H9 (cell line): ENCODE measurements at regions not wholly inside any gene's neighbourhood (a gene's known extent, or its start where the extent isn't known, plus 50 kb on each side); places are given as distances from the start of the nearest gene placed in this dataset.
A peak's percentile ranks its signal among the peaks of the same experiment; 100 is the strongest.

Experiments used
- DNase-seq: peaks from one replicate; pipeline ENCODE4 v3.0.0-alpha.2; 2017
- H2AFZ ChIP-seq: one replicate; pipeline ENCODE4 v1.6.1; 2013; ENCODE audit warnings: mild to moderate bottlenecking, low read length, control low read depth, moderate library complexity
- H2AK5ac ChIP-seq: 2 replicates; pipeline ENCODE4 v1.6.1; 2013; ENCODE audit warnings: low read length, control low read depth, mixed read lengths; ENCODE audit not compliant: insufficient read length
- H2BK120ac ChIP-seq: one replicate; pipeline ENCODE4 v1.6.1; 2013; ENCODE audit warnings: low read depth, mild to moderate bottlenecking, low read length, control low read depth, inconsistent platforms; ENCODE audit not compliant: poor library complexity, severe bottlenecking
- H2BK12ac ChIP-seq: 2 replicates; pipeline ENCODE4 v1.6.1; 2013; ENCODE audit warnings: low read length, control low read depth, mixed read lengths, low read depth; ENCODE audit not compliant: insufficient read length
- H2BK15ac ChIP-seq: 2 replicates; pipeline ENCODE4 v1.6.1; 2013; ENCODE audit warnings: low read depth, low read length, control low read depth
- H2BK20ac ChIP-seq: one replicate; pipeline ENCODE4 v1.6.1; 2013; ENCODE audit warnings: low read depth, mild to moderate bottlenecking, low read length, control low read depth, inconsistent platforms; ENCODE audit not compliant: poor library complexity, severe bottlenecking
- H2BK5ac ChIP-seq: 2 replicates; pipeline ENCODE4 v1.6.1; 2013; ENCODE audit warnings: low read length, control low read depth, mixed read lengths; ENCODE audit not compliant: insufficient read length
- H3K14ac ChIP-seq: 2 replicates; pipeline ENCODE4 v1.6.1; 2013; ENCODE audit warnings: low read length, control low read depth; ENCODE audit not compliant: insufficient read depth
- H3K18ac ChIP-seq: 2 replicates; pipeline ENCODE4 v1.6.1; 2013; ENCODE audit warnings: low read depth, mild to moderate bottlenecking, mixed read lengths, low read length, control low read depth; ENCODE audit not compliant: insufficient read length
- H3K23ac ChIP-seq: 2 replicates; pipeline ENCODE4 v1.6.1; 2013; ENCODE audit warnings: low read length, control low read depth, mixed read lengths, low read depth; ENCODE audit not compliant: insufficient read length
- H3K23me2 ChIP-seq: 2 replicates; pipeline ENCODE4 v1.6.1; 2013; ENCODE audit warnings: low read depth, mild to moderate bottlenecking, mixed read lengths, low read length, control low read depth; ENCODE audit not compliant: insufficient read length, poor library complexity, severe bottlenecking
- H3K27ac ChIP-seq: 2 replicates; pipeline ENCODE4 v1.5.1; 2013; ENCODE audit warnings: low read length, control low read depth, mixed read lengths, low read depth; ENCODE audit not compliant: insufficient read length
- H3K27me3 ChIP-seq: 2 replicates; pipeline ENCODE4 v1.6.1; 2013; ENCODE audit warnings: low read length, control low read depth, inconsistent platforms; ENCODE audit not compliant: insufficient read depth
- H3K4ac ChIP-seq: 2 replicates; pipeline ENCODE4 v1.6.1; 2013; ENCODE audit warnings: low read depth, mild to moderate bottlenecking, control low read depth, inconsistent platforms, low read length, moderate library complexity
- H3K4me1 ChIP-seq: 2 replicates; pipeline ENCODE4 v1.6.1; 2013; ENCODE audit warnings: low read length, control low read depth, inconsistent platforms; ENCODE audit not compliant: insufficient read depth
- H3K4me2 ChIP-seq: 2 replicates; pipeline ENCODE4 v1.6.1; 2013; ENCODE audit warnings: low read length, control low read depth, mixed read lengths; ENCODE audit not compliant: insufficient read length, insufficient read depth
- H3K56ac ChIP-seq: 2 replicates; pipeline ENCODE4 v1.6.1; 2013; ENCODE audit warnings: low read depth, mild to moderate bottlenecking, mixed read lengths, low read length, control low read depth; ENCODE audit not compliant: insufficient read length
- H3K79me1 ChIP-seq: 2 replicates; pipeline ENCODE4 v1.6.1; 2013; ENCODE audit warnings: low read depth, mild to moderate bottlenecking, moderate library complexity, low read length, control low read depth, inconsistent platforms; ENCODE audit not compliant: insufficient read depth, poor library complexity, severe bottlenecking
- H3K79me2 ChIP-seq: 2 replicates; pipeline ENCODE4 v1.6.1; 2013; ENCODE audit warnings: low read length, control low read depth, inconsistent platforms; ENCODE audit not compliant: insufficient read depth
- H3K9ac ChIP-seq: 2 replicates; pipeline ENCODE4 v1.6.1; 2013; ENCODE audit warnings: low read length, control low read depth, mixed read lengths; ENCODE audit not compliant: insufficient read length; ENCODE audit errors: extremely low read depth
- H3K9me3 ChIP-seq: one replicate; pipeline ENCODE4 v1.6.1; 2013; ENCODE audit warnings: low read depth, low read length, inconsistent platforms; ENCODE audit not compliant: control insufficient read depth
- H3T11ph ChIP-seq: one replicate; pipeline ENCODE4 v1.6.1; 2013; ENCODE audit warnings: mild to moderate bottlenecking, low read length, control low read depth, inconsistent platforms
- H4K20me1 ChIP-seq: one replicate; pipeline ENCODE4 v1.6.1; 2013; ENCODE audit not compliant: control insufficient read depth, insufficient read length, insufficient read depth
- H4K5ac ChIP-seq: 2 replicates; pipeline ENCODE4 v1.6.1; 2013; ENCODE audit warnings: low read depth, mild to moderate bottlenecking, mixed read lengths, low read length, control low read depth; ENCODE audit not compliant: insufficient read length
- H4K8ac ChIP-seq: replicated peaks from 2 replicates; pipeline ENCODE4 v1.6.1; 2013; ENCODE audit warnings: low read length, control low read depth, mixed read lengths, low read depth; ENCODE audit not compliant: insufficient read length
- H4K91ac ChIP-seq: 2 replicates; pipeline ENCODE4 v1.6.1; 2013; ENCODE audit warnings: low read depth, mild to moderate bottlenecking, moderate library complexity, mixed read lengths, low read length, control low read depth; ENCODE audit not compliant: insufficient read length
- H3K27ac Mint-ChIP-seq, 3 experiments: 2 replicates in 2 of 3; 3 replicates in 1 of 3; pipeline ENCODE4 v1.8.0; 2020 to 2021; ENCODE audit warnings: mixed read lengths in 3 of 3, mild to moderate bottlenecking in 1 of 3, moderate library complexity in 1 of 3
- H3K27me3 Mint-ChIP-seq: 2 replicates; pipeline ENCODE4 v1.8.0; 2021; ENCODE audit warnings: low read depth, mild to moderate bottlenecking, moderate library complexity, mixed read lengths
- H3K36me3 Mint-ChIP-seq, 3 experiments: 2 replicates in 2 of 3; 3 replicates in 1 of 3; pipeline ENCODE4 v1.8.0; 2020 to 2021; ENCODE audit warnings: low read depth in 3 of 3, mixed read lengths in 3 of 3; ENCODE audit not compliant: insufficient read depth in 1 of 3
- H3K4me1 Mint-ChIP-seq, 2 experiments: 2 replicates each; pipeline ENCODE4 v1.8.0; 2020; ENCODE audit warnings: mixed read lengths in 2 of 2
- H3K4me3 Mint-ChIP-seq, 2 experiments: 2 replicates in 1 of 2; 3 replicates in 1 of 2; pipeline ENCODE4 v1.8.0; 2020 to 2021; ENCODE audit warnings: mild to moderate bottlenecking in 2 of 2, mixed read lengths in 2 of 2, moderate library complexity in 1 of 2
- H3K9me3 Mint-ChIP-seq, 2 experiments: 2 replicates in 1 of 2; 3 replicates in 1 of 2; pipeline ENCODE4 v1.8.0; 2020; ENCODE audit warnings: mild to moderate bottlenecking in 2 of 2, mixed read lengths in 2 of 2, moderate library complexity in 1 of 2
- TF ChIP-seq, protein P1 (sequence below): fragments of 200-600 bp; sonication (generic); conservative IDR thresholded peaks from 3 replicates; pipeline ENCODE4 v1.8.0; 2021; ENCODE audit warnings: antibody characterized with exemption, mild to moderate bottlenecking

DNA sequence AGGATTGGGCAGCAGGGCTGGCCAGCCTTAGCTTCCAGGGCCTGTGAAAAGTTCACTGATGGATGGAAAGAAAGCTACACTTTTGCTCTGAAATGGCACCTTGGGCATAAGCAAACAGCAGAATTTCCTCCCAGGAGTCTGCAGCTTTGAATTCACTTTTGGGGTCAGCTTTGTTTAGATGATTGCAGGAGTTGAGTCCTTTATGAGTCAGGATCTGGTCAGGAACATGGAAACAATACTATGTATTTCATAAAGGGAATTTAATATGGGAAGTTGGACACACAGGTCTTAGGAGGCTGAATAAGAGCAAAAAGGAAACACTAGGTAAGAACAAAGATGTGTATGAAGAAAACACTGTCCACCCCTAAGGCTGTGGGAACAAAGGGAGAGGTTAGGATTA is 345.3 kb downstream of the TSN start:
- DNase-seq = no peak
- Histone ChIP-seq H3T11ph (no peak overlapping the region), H3K9ac (no peak overlapping the region), H3K79me2 (no peaks in the 10 kb centered on the region), H2AK5ac (no peak overlapping the region), H3K4me2 (no peak overlapping the region), H3K9me3 (no peaks in the 10 kb centered on the region), H2AFZ (no peak overlapping the region), H3K18ac (no peak overlapping the region), H2BK15ac (no peak overlapping the region), H4K8ac (no peak overlapping the region), H4K20me1 (no peaks in the 10 kb centered on the region), H3K27ac (no peak overlapping the region), H4K5ac (no peak overlapping the region), H3K23me2 (no peaks in the 10 kb centered on the region), H3K79me1 (no peaks in the 10 kb centered on the region), H3K23ac (no peak overlapping the region), H3K56ac (no peak overlapping the region), H3K14ac (peak overlapping the region; percentile 61; the same call in 1 of the 2 replicates), H2BK12ac (no peak overlapping the region), H4K91ac (no peak overlapping the region), H3K4me1 (no peaks in the 10 kb centered on the region), H3K27me3 (no peaks in the 10 kb centered on the region), H2BK5ac (no peak overlapping the region), H2BK20ac (no peak overlapping the region), H2BK120ac (no peak overlapping the region), H3K4ac (no peak overlapping the region)
- peaks cover 9 to 14% of the 10 kb centered on the region in 2 experiments for H3K9me3 Mint-ChIP-seq
- peaks cover 25 to 30% of the 10 kb centered on the region in 2 experiments for H3K4me1 Mint-ChIP-seq
- H3K27ac Mint-ChIP-seq = no peak overlapping the region; a peak in 1 of 7 replicates
- TF ChIP-seq, protein P1, sequence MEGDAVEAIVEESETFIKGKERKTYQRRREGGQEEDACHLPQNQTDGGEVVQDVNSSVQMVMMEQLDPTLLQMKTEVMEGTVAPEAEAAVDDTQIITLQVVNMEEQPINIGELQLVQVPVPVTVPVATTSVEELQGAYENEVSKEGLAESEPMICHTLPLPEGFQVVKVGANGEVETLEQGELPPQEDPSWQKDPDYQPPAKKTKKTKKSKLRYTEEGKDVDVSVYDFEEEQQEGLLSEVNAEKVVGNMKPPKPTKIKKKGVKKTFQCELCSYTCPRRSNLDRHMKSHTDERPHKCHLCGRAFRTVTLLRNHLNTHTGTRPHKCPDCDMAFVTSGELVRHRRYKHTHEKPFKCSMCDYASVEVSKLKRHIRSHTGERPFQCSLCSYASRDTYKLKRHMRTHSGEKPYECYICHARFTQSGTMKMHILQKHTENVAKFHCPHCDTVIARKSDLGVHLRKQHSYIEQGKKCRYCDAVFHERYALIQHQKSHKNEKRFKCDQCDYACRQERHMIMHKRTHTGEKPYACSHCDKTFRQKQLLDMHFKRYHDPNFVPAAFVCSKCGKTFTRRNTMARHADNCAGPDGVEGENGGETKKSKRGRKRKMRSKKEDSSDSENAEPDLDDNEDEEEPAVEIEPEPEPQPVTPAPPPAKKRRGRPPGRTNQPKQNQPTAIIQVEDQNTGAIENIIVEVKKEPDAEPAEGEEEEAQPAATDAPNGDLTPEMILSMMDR = no peak
- H3K36me3 Mint-ChIP-seq = peaks cover 3 to 25% (median 6%) of the 10 kb centered on the region in 3 experiments
- H3K4me3 Mint-ChIP-seq = no peak overlapping the region
- H3K27me3 Mint-ChIP-seq = no peaks in the 10 kb centered on the region
